ENCODE measurements at regions not wholly inside any gene's neighbourhood (a gene's known extent, or its start where the extent isn't known, plus 50 kb on each side); places are given as distances from the start of the nearest gene placed in this dataset.

GRCh38 chr16:51755577-51756355 lies 604.7 kb upstream of the SALL1 start:
- TF ChIP-seq, protein P1, sequence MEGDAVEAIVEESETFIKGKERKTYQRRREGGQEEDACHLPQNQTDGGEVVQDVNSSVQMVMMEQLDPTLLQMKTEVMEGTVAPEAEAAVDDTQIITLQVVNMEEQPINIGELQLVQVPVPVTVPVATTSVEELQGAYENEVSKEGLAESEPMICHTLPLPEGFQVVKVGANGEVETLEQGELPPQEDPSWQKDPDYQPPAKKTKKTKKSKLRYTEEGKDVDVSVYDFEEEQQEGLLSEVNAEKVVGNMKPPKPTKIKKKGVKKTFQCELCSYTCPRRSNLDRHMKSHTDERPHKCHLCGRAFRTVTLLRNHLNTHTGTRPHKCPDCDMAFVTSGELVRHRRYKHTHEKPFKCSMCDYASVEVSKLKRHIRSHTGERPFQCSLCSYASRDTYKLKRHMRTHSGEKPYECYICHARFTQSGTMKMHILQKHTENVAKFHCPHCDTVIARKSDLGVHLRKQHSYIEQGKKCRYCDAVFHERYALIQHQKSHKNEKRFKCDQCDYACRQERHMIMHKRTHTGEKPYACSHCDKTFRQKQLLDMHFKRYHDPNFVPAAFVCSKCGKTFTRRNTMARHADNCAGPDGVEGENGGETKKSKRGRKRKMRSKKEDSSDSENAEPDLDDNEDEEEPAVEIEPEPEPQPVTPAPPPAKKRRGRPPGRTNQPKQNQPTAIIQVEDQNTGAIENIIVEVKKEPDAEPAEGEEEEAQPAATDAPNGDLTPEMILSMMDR (IDR thresholded peaks at IDR 0.05; ENCODE audit: insufficient read depth, low read length) = no peak
- TF ChIP-seq POLR2AphosphoS5 (IDR thresholded peaks at IDR 0.05; ENCODE audit: low read depth) (no peak), GABPA (IDR thresholded peaks at IDR 0.05; ENCODE audit: low read depth) (no peak), SPI1 (IDR thresholded peaks at IDR 0.05; ENCODE audit: borderline replicate concordance, low read depth) (no peak), REST (IDR thresholded peaks at IDR 0.05; ENCODE audit: insufficient replicate concordance, low read depth) (no peak)

Data from HL-60 (cell line).